ENCODE measurements at regions not wholly inside any gene's neighbourhood (a gene's known extent, or its start where the extent isn't known, plus 50 kb on each side); places are given as distances from the start of the nearest gene placed in this dataset.

- ATAC-seq = no peak
- TF ChIP-seq PATZ1 (CRISPR knock-in tag; IDR thresholded peaks at IDR 0.05; ENCODE audit: borderline replicate concordance) (no peak), ZNF565 (CRISPR knock-in tag; conservative IDR thresholded peaks at IDR 0.05; ENCODE audit: low read depth) (no peak), ZFP3 (CRISPR knock-in tag; IDR thresholded peaks at IDR 0.05) (no peak), ZNF70 (CRISPR knock-in tag; IDR thresholded peaks at IDR 0.05) (no peak), PPARA (CRISPR knock-in tag; IDR thresholded peaks at IDR 0.05; ENCODE audit: borderline replicate concordance) (no peak), BACH2 (CRISPR knock-in tag; IDR thresholded peaks at IDR 0.05; ENCODE audit: borderline replicate concordance) (no peak), ARNTL (CRISPR knock-in tag; IDR thresholded peaks at IDR 0.05; ENCODE audit: borderline replicate concordance, low read depth) (no peak), ISL1 (CRISPR knock-in tag; IDR thresholded peaks at IDR 0.05) (no peak), TOX (CRISPR knock-in tag; IDR thresholded peaks at IDR 0.05; ENCODE audit: borderline replicate concordance) (no peak), TCF4 (CRISPR knock-in tag; IDR thresholded peaks at IDR 0.05; ENCODE audit: borderline replicate concordance) (no peak), CSDC2 (CRISPR knock-in tag; IDR thresholded peaks at IDR 0.05) (no peak), OSR1 (CRISPR knock-in tag; IDR thresholded peaks at IDR 0.05) (no peak), TSHZ2 (CRISPR knock-in tag; IDR thresholded peaks at IDR 0.05) (no peak), ESRRG (CRISPR knock-in tag; IDR thresholded peaks at IDR 0.05) (no peak), ZNF8 (CRISPR knock-in tag; IDR thresholded peaks at IDR 0.05) (no peak), CREB5 (CRISPR knock-in tag; IDR thresholded peaks at IDR 0.05; ENCODE audit: low read depth) (no peak), ZC3H10 (CRISPR knock-in tag; IDR thresholded peaks at IDR 0.05) (no peak), SNAI2 (CRISPR knock-in tag; IDR thresholded peaks at IDR 0.05) (no peak), GLIS3 (CRISPR knock-in tag; IDR thresholded peaks at IDR 0.05) (no peak)
- TF ChIP-seq, protein P1, sequence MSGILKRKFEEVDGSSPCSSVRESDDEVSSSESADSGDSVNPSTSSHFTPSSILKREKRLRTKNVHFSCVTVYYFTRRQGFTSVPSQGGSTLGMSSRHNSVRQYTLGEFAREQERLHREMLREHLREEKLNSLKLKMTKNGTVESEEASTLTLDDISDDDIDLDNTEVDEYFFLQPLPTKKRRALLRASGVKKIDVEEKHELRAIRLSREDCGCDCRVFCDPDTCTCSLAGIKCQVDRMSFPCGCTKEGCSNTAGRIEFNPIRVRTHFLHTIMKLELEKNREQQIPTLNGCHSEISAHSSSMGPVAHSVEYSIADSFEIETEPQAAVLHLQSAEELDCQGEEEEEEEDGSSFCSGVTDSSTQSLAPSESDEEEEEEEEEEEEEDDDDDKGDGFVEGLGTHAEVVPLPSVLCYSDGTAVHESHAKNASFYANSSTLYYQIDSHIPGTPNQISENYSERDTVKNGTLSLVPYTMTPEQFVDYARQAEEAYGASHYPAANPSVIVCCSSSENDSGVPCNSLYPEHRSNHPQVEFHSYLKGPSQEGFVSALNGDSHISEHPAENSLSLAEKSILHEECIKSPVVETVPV (CRISPR knock-in tag; IDR thresholded peaks at IDR 0.05) = no peak
Measured at GRCh38 chr12:115872919-115873357, 404.6 kb downstream of the MED13L start.

GRCh38 chr12:115872212-115872611, 405.3 kb downstream of the MED13L start:
- ATAC-seq = no peak
- no peak for TF ChIP-seq ZNF70 (CRISPR knock-in tag; IDR thresholded peaks at IDR 0.05)
- TF ChIP-seq SNAI2 (CRISPR knock-in tag; IDR thresholded peaks at IDR 0.05) = no peak
- TF ChIP-seq RARB (CRISPR knock-in tag; IDR thresholded peaks at IDR 0.05) = no peak
- no peak for TF ChIP-seq ZNF565 (CRISPR knock-in tag; conservative IDR thresholded peaks at IDR 0.05; ENCODE audit: low read depth)

- peak; percentile 94 for ATAC-seq
- TF ChIP-seq CREB5 (CRISPR knock-in tag; IDR thresholded peaks at IDR 0.05; ENCODE audit: low read depth) = no peak
- no peak for TF ChIP-seq PPARA (CRISPR knock-in tag; IDR thresholded peaks at IDR 0.05; ENCODE audit: borderline replicate concordance)
- TF ChIP-seq ZFP3 (CRISPR knock-in tag; IDR thresholded peaks at IDR 0.05) = no peak
- TF ChIP-seq, protein P2, sequence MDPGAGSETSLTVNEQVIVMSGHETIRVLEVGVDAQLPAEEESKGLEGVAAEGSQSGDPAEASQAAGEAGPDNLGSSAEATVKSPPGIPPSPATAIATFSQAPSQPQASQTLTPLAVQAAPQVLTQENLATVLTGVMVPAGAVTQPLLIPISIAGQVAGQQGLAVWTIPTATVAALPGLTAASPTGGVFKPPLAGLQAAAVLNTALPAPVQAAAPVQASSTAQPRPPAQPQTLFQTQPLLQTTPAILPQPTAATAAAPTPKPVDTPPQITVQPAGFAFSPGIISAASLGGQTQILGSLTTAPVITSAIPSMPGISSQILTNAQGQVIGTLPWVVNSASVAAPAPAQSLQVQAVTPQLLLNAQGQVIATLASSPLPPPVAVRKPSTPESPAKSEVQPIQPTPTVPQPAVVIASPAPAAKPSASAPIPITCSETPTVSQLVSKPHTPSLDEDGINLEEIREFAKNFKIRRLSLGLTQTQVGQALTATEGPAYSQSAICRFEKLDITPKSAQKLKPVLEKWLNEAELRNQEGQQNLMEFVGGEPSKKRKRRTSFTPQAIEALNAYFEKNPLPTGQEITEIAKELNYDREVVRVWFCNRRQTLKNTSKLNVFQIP (CRISPR knock-in tag; IDR thresholded peaks at IDR 0.05; ENCODE audit: borderline replicate concordance, low read depth) = no peak
- TF ChIP-seq RARB (CRISPR knock-in tag; IDR thresholded peaks at IDR 0.05) = no peak
Measured at GRCh38 chr12:115871714-115872113, 405.8 kb downstream of the MED13L start.
